Hepatocyte (in vitro differentiated cells): ENCODE measurements at regions not wholly inside any gene's neighbourhood (a gene's known extent, or its start where the extent isn't known, plus 50 kb on each side); places are given as distances from the start of the nearest gene placed in this dataset.

Experiments used
- EZH2 ChIP-seq: fragments of 200-600 bp; sonication (generic); IDR thresholded peaks from 2 replicates; pipeline ENCODE4 v1.6.1; 2016; ENCODE audit warnings: antibody characterized with exemption, mild to moderate bottlenecking, borderline replicate concordance
- TF ChIP-seq, protein P1 (sequence below): fragments of 200-600 bp; sonication (generic); IDR thresholded peaks from 2 replicates; pipeline ENCODE4 v1.5.1; 2016; ENCODE audit warnings: antibody characterized with exemption, mild to moderate bottlenecking; ENCODE audit not compliant: poor library complexity

DNA sequence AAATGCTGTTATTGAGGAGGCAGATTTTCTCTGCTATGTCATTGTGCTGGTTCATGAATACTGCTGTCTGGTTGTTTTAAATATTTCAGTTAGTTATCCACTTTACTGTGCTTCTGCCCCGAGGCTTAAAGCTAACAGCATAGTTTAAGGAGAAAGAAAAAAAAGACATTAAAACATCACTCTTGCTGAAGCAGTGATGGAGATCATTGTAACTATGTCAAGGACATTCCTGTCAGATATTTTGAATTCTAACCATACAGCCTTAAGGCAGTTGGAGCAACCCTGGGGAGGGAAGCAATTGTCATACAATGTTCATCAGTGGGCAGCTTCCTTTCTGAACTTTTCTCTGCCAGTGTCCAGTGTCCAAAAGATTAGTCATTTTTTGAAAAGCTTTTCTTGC is 199.0 kb upstream of the DDX53 start:
- TF ChIP-seq, protein P1, sequence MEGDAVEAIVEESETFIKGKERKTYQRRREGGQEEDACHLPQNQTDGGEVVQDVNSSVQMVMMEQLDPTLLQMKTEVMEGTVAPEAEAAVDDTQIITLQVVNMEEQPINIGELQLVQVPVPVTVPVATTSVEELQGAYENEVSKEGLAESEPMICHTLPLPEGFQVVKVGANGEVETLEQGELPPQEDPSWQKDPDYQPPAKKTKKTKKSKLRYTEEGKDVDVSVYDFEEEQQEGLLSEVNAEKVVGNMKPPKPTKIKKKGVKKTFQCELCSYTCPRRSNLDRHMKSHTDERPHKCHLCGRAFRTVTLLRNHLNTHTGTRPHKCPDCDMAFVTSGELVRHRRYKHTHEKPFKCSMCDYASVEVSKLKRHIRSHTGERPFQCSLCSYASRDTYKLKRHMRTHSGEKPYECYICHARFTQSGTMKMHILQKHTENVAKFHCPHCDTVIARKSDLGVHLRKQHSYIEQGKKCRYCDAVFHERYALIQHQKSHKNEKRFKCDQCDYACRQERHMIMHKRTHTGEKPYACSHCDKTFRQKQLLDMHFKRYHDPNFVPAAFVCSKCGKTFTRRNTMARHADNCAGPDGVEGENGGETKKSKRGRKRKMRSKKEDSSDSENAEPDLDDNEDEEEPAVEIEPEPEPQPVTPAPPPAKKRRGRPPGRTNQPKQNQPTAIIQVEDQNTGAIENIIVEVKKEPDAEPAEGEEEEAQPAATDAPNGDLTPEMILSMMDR, result no peak
- no peak for TF ChIP-seq EZH2
